HG03378 (cell line): ENCODE measurements at regions not wholly inside any gene's neighbourhood (a gene's known extent, or its start where the extent isn't known, plus 50 kb on each side); places are given as distances from the start of the nearest gene placed in this dataset.

ENCODE experiments used
- ATAC-seq: cut with Tn5 transposase; IDR thresholded peaks from one replicate; pipeline ENCODE4 v1.9.1; 2021; ENCODE audit warnings: mild to moderate bottlenecking, moderate library complexity; ENCODE audit not compliant: unreplicated experiment

GRCh38 chr16:73717266-73717974 is 579.2 kb upstream of the PSMD7 start:
- ATAC-seq: no peak

DNA sequence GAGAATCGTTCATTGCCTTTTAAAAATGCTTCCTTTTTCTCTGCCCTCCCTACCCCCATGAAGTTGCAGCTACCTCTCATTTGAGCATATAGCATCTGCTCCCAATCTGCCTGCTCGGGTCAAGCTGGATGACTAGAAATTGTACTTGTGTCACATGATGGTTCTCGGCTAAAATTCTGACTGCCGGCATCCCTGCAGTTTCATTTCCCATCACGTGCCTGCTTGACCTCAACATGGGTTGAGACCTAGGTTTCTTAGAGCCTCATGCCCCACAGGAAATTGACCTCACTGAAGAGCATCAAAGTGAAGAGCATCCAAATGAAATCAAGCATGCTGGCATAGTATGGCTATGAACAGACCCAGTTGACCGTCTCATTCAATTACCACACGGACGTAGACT is 581.6 kb upstream of the PSMD7 start:
- ATAC-seq: no peak

DNA sequence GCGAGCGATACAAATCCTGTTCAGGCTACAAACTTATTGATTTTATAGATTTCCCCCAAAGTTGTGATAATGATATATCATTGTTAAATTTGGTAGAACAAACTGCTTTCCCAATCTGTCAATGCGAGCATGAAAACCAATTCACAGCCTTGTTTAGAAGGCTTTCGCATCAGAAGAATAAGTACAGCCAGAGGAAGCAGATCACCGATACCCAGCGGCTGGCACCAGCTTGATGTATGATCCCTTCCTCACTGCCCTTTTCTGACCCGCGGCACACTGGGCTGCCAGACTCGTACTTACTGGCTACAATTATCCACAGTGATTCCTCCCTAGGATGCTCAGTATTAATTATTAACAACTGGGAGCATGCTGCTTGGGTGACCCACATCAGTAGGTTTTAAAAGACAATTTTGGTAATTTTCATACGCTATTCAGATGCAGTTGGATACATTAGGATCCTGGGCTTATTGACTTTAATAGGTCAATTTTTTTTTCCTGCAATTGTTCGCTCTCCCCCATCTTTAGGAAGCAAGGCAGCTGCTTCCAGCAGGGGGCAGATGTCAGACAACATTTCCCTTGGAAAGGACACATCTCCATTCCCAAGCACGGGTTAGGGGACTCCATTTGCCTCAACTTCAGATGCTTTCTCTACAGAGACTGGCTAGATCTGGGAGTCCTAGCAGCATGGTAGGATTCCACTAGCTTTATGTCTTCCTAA is 582.7 kb upstream of the PSMD7 start:
- ATAC-seq: no peak

DNA sequence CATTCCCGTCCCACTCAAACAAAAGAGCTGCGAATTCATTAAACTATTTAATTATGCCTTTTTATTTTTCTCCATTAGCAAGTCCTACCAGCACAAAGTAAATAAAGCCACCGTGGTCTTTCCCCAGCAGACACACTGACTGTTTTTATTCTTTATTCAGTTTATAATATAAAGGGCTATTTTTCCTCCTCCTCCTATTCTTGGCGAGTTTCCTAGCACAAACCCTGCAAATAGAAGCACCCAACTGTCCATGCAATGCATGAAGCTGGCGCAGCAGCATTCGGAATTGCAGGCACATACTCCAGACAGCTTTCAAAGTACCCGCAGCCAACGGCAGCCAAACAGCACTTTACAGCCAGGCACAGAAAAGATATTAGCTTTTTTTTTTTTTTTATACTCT is 583.4 kb upstream of the PSMD7 start:
- no peak for ATAC-seq

DNA sequence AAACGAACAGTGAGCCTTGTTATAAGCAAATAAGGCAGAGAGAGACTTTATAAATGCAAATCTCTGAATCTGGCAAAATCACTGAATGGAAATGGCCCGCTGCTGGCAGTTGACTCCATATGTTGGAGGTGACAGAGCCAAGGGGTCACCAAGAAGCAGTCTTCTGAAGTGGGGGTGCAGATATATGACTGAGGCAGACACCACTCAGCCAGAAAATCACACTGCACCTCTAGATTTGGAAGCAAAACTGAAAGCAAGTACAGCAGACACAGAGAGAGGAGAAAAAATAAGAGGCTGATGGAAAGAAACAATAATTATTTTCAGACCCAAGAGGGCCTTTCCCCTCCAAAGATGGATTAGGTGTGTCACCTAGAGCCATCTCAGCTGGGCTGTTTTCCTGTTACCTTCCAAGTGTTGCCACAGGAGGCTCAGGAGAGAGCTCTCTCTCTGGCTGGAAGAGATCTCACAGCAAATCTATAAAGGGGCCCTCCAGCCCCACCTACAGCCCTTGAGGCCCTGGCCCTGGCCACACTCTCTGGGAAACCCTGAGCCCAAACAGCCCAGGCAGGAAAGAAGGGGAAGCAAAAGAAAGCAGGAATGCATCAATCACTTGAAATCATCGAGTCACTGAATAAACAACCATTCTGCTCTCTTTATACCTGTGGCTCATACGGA is 585.1 kb upstream of the PSMD7 start:
- ATAC-seq: no peak

DNA sequence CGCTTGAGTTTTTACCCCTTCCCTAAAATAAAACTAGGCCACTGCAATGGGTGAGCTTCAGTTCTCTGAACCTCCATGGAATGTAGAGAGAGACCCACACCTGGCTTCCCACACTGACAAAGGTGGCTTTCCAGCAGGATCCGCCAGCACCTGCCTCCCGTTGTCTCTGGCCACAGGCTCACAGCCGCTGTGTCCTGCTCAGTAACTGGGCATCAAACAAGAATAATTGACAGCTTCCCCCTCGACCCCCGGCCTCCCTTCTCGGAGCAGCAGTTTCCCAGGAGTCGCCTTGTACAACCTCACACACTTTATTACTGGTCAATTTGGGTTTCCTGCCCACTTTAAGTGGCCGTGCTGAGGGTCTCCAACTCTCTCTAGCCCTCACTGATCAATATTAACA is 586.1 kb upstream of the PSMD7 start:
- no peak for ATAC-seq

DNA sequence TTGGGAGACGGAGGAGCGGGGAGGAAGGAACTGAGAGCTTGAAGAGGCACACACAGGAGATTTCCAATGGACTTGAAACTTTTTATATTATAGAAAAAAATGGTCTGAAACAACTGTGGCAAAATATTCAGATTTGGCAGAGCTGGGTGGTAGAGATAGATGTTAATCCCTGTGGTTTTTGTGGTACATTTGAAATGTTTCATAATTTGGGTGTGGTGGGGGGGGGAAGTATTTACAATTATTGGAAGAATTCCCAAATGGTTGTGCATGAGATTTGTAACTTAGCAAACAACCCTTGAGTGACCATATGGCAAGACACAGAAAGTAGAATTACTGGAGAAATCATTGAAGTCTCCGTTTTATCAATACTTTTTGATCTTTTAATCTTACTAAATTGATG is 588.8 kb upstream of the PSMD7 start:
- no peak for ATAC-seq

DNA sequence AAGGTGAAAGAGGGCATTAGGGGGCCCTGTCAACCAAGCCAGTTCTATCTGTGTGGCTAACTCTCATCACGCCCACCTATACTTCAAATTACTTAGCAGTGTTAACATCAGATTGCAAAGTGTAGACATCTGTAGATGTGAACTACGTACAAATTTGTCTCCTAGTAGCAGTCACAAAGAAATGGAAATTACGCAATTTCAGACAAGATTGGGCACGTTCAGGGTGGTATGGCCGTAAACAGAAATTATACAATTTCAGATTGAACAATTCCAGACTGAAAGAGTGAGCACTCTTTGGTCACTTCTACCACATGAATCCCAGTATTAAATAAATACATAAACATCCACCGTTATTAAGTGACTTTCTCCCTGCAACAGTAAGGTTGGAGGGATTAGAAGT is 592.7 kb upstream of the PSMD7 start:
- no peak for ATAC-seq

- ATAC-seq: no peak
These were observed 599.3 kb upstream of the PSMD7 start for GRCh38 chr16:73697336-73697735.

DNA sequence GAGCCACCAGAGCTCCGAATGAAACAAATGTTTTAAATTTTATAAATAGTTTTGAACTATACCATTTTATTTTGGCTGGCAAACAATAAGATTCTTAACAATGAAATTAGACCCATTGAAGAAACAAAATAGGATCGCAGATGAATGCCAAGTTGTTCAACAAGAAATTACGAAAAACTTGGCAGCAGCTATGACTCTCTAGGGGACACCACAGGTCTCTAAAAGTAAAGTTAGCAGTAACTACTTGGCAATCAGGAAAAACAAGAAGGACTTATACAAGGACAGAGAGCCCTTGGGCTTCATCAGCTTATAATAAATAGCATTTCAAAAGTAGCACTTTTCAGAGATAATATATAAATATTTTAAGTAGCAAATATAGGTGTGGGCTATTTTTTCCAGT is 603.8 kb upstream of the PSMD7 start:
- no peak for ATAC-seq

- ATAC-seq: no peak
These were observed 612.8 kb upstream of the PSMD7 start for GRCh38 chr16:73683804-73684203.

DNA sequence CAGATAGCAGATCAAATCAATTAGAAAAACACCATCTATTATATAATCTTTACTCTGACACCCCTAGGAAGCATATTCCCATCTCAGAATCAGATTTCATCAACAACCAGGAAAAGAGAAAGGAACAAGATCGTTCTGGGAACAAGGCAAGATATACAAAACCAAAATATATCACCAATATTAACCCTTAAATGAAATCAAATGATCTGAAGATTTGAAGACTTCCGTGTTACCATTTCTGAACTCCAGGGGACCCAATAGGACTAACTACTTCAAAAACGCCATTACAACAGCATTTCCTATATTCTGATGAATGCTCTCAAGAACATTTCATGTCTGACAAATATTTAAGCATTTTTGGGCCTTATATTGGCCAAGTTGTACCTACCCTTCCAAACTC is 624.2 kb upstream of the ZFHX3 start:
- ATAC-seq: no peak

- ATAC-seq: no peak
These were observed 623.2 kb upstream of the ZFHX3 start for GRCh38 chr16:73670836-73671820.

GRCh38 chr16:73669535-73670274 is 621.8 kb upstream of the ZFHX3 start:
- ATAC-seq: no peak

DNA sequence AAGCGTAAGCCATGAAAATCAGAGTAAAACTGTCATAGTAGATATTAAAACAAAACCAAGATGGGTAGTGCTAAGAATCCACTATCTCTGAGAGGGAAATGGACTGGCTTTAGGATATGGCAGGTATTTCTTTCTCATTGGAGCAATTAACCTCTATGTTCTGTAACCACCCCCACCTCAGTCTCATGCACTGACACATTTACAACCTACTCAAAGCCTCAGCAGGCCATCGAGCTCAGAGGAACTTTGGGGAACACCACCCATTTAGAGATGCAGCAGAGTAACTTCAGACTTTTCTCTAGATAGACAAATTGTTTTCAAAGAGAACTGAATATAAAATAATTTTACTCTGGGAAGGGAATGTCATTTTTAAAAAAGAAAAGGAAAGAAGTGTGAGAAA is 615.8 kb upstream of the ZFHX3 start:
- ATAC-seq: no peak

DNA sequence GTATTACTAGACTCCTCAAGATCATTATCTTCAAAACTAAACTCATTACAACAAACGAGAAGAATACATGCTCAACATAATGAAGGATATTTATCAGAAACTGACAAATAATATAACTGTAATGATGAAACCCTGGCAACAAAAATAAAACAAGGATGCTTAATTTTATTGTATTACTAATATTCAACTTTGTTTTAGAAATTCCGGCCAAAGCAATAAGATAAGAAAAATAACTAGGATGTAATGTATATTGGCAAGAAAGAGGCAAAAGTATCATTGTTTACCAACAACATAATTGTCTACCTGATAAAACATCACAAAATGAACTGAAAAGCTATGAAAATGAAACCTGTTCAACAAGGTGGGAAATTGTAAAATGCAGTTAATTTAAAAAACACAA is 588.3 kb upstream of the ZFHX3 start:
- no peak for ATAC-seq

GRCh38 chr16:73629011-73629410 is 581.1 kb upstream of the ZFHX3 start:
- no peak for ATAC-seq

GRCh38 chr16:73617738-73618137 is 569.8 kb upstream of the ZFHX3 start:
- ATAC-seq: no peak

DNA sequence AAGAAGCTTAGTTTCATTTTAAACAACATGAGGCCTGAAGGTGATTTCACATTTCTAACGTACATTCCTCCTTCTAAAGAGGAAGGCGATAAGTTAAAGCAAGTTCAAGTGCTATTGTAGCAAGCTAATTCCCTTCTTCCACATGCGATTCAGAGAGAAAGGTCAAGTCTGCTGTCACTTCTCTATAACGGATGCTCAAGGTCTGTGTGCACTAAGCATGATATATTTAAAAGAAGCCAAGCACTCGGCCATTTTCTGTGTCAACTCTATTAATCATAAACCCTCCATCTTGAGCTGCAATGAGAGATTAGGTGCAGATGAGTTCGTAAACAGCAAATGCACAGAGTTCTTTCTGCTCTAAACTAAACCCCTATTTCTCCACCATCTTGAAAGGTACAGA is 568.8 kb upstream of the ZFHX3 start:
- ATAC-seq: no peak

DNA sequence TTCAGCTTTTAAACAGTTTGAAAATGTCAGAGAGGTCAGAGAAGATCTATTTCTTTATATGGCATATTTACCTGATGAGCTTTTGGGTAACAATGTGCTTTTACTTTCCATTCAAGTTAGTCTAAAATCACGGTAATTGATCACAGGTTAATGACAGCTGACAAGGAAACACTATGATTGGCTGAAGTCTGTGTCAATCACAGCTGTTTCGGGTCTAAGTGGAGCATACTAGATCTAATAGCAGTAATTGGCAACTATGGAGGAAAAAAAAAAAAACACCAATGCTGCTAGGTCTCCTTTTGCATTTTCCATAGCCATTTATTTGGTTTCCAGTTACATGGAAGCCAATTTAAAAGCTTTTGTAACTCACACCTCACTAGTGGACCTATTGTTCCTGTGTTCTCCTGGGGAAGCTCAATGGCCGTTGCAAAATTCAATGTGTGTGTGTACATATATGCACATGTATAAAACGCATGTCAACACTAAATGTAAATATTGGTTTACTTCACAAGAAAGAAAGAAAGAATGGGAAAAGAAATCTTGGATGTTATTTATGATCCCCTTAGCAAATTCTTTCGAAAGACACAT is 568.3 kb upstream of the ZFHX3 start:
- ATAC-seq: no peak
